ENCODE measurements at regions not wholly inside any gene's neighbourhood (a gene's known extent, or its start where the extent isn't known, plus 50 kb on each side); places are given as distances from the start of the nearest gene placed in this dataset.
"Not testable (repeated sequence)": the region's sequence is repeated elsewhere in the genome, so short reads cannot be mapped to it uniquely, and the experiment has no call there.

- no peak for DNase-seq
These were observed 276.8 kb upstream of the GRM3 start for GRCh38 chr7:86366946-86367345.

- DNase-seq, result not testable (repeated sequence)
These were observed 303.3 kb upstream of the GRM3 start for GRCh38 chr7:86340407-86340806.

- no peak for DNase-seq
These were observed 304.7 kb upstream of the GRM3 start for GRCh38 chr7:86339051-86339450.

GRCh38 chr7:86328801-86329433 lies 314.8 kb upstream of the GRM3 start:
- DNase-seq, result no peak

GRCh38 chr7:86326847-86327246 lies 316.9 kb upstream of the GRM3 start:
- no peak for DNase-seq

GRCh38 chr7:86320889-86321288 lies 322.8 kb upstream of the GRM3 start:
- DNase-seq, result no peak

GRCh38 chr7:86320341-86320740 lies 323.4 kb upstream of the GRM3 start:
- DNase-seq, result no peak

GRCh38 chr7:86313842-86314241 lies 329.9 kb upstream of the GRM3 start:
- no peak for DNase-seq

- no peak for DNase-seq
These were observed 342.4 kb upstream of the GRM3 start for GRCh38 chr7:86301301-86301700.

GRCh38 chr7:86295526-86295925 lies 348.2 kb upstream of the GRM3 start:
- DNase-seq, result no peak

GRCh38 chr7:86282014-86282682 lies 361.6 kb upstream of the GRM3 start:
- no peak for DNase-seq

GRCh38 chr7:86280150-86280549 lies 363.6 kb upstream of the GRM3 start:
- no peak for DNase-seq

GRCh38 chr7:86262781-86263180 lies 380.9 kb upstream of the GRM3 start:
- no peak for DNase-seq

- no peak for DNase-seq
These were observed 385.8 kb upstream of the GRM3 start for GRCh38 chr7:86257894-86258293.

- no peak for DNase-seq
These were observed 391.3 kb upstream of the GRM3 start for GRCh38 chr7:86252406-86252805.

GRCh38 chr7:86248977-86249376 lies 394.7 kb upstream of the GRM3 start:
- DNase-seq, result no peak

GRCh38 chr7:86243171-86243570 lies 400.5 kb upstream of the GRM3 start:
- no peak for DNase-seq

- no peak for DNase-seq
These were observed 417.5 kb upstream of the GRM3 start for GRCh38 chr7:86226191-86226590.

GRCh38 chr7:86222806-86223205 lies 420.9 kb upstream of the GRM3 start:
- DNase-seq, result no peak

GRCh38 chr7:86214734-86215133 lies 429.0 kb upstream of the GRM3 start:
- DNase-seq, result no peak

- no peak for DNase-seq
These were observed 430.7 kb upstream of the GRM3 start for GRCh38 chr7:86212976-86213375.

GRCh38 chr7:86209036-86209435 lies 434.7 kb upstream of the GRM3 start:
- DNase-seq, result no peak

- DNase-seq, result no peak
These were observed 436.0 kb upstream of the GRM3 start for GRCh38 chr7:86207740-86208139.

- DNase-seq, result no peak
These were observed 440.9 kb upstream of the GRM3 start for GRCh38 chr7:86202833-86203232.

- no peak for DNase-seq
These were observed 441.9 kb upstream of the GRM3 start for GRCh38 chr7:86201767-86202166.

Measured in stimulated activated CD4-positive, alpha-beta T cell treated with anti-CD3 and anti-CD28 coated beads, Interleukin-4, amount 100 ng/mL, for 24 hours (primary cell).